Adrenal gland (tissue), 9 donors: ENCODE measurements at regions not wholly inside any gene's neighbourhood (a gene's known extent, or its start where the extent isn't known, plus 50 kb on each side); places are given as distances from the start of the nearest gene placed in this dataset.

ENCODE experiments used
- DNase-seq, 7 donors: peaks; one replicate each; pipeline ENCODE4 v3.0.0-alpha.2; 2019 to 2020
- H3K27ac ChIP-seq, 5 donors: fragments of 200-600 bp; sonication (generic) in 4 of 5; 1 replicate in 3 of 5; 2 replicates in 2 of 5; pipeline versions ENCODE4 v1.5.1 to v1.8.0; 2016 to 2020; ENCODE audit warnings: mild to moderate bottlenecking in 1 of 5
- H3K27me3 ChIP-seq: fragments of 200-600 bp; 2 replicates; pipeline ENCODE4 v1.8.0; 2021
- H3K36me3 ChIP-seq, 2 donors: fragments of 200-600 bp; replicated peaks in 1 of 2; 1 replicate in 1 of 2; 2 replicates in 1 of 2; pipeline versions ENCODE4 v1.5.1 to v1.8.0; 2018 to 2022
- H3K4me1 ChIP-seq, 2 donors: fragments of 200-600 bp; replicated peaks in 1 of 2; 1 replicate in 1 of 2; 2 replicates in 1 of 2; pipeline versions ENCODE4 v1.5.1 to v1.8.0; 2018 to 2021
- H3K4me3 ChIP-seq, 4 donors: fragments of 200-600 bp; sonication (generic) in 3 of 4; one replicate each; pipeline ENCODE4 v1.5.1; 2016 to 2018
- H3K9me3 ChIP-seq, 3 donors: fragments of 200-600 bp; sonication (generic) in 1 of 3; replicated peaks in 1 of 3; 1 replicate in 2 of 3; 2 replicates in 1 of 3; pipeline versions ENCODE4 v1.5.1 to v1.8.0; 2016 to 2021
- POLR2A ChIP-seq, 2 donors: fragments of 450-650 bp; IDR thresholded peaks; one replicate each; pipeline ENCODE4 v1.6.1; 2017; ENCODE audit warnings: antibody characterized with exemption in 2 of 2, mild to moderate bottlenecking in 2 of 2, moderate library complexity in 1 of 2
- WGBS, 4 donors: extraction: QIAGEN DNeasy Blood & Tissue Kit in 2 of 4; methylation state at CpG; one replicate each; pipeline versions ENCODE4 v1.1.5 to v1.1.7; 2013 to 2017; 5-methylcytosine and 5-hydroxymethylcytosine counted together
- intact Hi-C, 2 donors: fragments of 100-400 bp; cut with DNase I; formaldehyde crosslinking; loops; one replicate each; pipeline versions ENCODE4 v1.14.1 to v1.15.0; 2022 to 2023
- TF ChIP-seq, protein P1 (sequence below), 6 experiments: fragments of 450-650 bp in 4 of 6; fragments of 200-600 bp in 2 of 6; sonication (generic) in 1 of 6; IDR thresholded peaks; 1 replicate in 5 of 6; 2 replicates in 1 of 6; pipeline versions ENCODE4 v1.5.1 to v1.8.0; 2016 to 2021; ENCODE audit warnings: antibody characterized with exemption in 6 of 6, mild to moderate bottlenecking in 2 of 6, moderate library complexity in 1 of 6
- donor health status: healthy with polysubstance abuse.
- donor health status: Bipolar disorder and iron deficiency.
- donor health status: DM: yes; HTN: yes; CAD: no.
- donor health status: DM: no; HTN: no; CAD: no.
- donor health status: DM: no; HTN: no; CAD: no.

DNA sequence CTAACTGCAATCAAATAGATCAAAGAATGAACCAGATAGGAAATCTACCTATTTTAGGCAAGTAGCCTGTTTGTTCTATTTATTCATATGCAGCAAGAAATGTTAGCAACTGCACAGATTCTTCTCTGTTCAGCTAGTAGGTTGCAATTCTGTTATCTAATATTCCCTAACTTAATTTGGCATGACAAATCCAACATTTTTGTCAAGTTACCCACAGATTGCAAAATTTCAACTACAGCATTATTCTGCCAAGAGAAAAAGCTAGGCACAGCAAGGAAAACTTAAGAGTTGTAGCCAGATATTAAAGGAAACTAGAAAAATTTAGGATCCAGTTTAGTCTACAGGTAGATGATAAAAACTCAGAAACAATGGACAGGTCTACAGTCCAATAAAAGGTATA, 104.4 kb upstream of the SYNCRIP start:
- H3K27ac ChIP-seq, result no peak overlapping the region
- intact Hi-C loops, result no loop called here

DNA sequence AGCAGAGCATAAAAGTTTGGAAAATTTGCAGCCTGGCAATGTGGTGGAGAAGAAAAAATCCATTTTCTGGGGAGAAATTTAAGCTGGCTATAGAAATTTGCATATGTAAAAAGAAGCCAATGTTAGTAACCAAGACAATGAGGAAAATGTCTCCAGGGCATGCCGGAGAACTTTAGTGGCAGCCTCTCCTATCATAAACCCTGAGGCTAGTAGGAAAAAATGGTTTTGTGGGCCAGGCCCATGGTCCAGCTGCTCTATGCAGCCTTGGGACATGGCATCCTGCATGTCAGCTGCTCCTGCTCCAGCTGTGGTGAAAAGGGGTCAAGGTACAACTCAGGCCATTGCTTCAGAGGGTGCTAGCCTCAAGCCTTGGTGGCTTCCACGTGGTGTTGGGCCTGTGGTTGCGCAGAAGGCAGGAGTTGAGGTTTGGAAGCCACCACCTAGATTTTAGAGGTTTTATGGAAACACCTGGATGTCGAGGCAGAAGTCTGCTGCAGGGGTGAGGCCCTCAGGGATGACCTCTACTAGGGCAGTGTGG, 101.8 kb upstream of the SYNCRIP start:
- 62 to 89% (median 79%) methylated on average over 3 to 4 of the region's 4 CpGs for WGBS, 4 donors
- TF ChIP-seq POLR2A (IDR thresholded peaks at IDR 0.05), result no peak
- TF ChIP-seq, protein P1, sequence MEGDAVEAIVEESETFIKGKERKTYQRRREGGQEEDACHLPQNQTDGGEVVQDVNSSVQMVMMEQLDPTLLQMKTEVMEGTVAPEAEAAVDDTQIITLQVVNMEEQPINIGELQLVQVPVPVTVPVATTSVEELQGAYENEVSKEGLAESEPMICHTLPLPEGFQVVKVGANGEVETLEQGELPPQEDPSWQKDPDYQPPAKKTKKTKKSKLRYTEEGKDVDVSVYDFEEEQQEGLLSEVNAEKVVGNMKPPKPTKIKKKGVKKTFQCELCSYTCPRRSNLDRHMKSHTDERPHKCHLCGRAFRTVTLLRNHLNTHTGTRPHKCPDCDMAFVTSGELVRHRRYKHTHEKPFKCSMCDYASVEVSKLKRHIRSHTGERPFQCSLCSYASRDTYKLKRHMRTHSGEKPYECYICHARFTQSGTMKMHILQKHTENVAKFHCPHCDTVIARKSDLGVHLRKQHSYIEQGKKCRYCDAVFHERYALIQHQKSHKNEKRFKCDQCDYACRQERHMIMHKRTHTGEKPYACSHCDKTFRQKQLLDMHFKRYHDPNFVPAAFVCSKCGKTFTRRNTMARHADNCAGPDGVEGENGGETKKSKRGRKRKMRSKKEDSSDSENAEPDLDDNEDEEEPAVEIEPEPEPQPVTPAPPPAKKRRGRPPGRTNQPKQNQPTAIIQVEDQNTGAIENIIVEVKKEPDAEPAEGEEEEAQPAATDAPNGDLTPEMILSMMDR (IDR thresholded peaks at IDR 0.05), result no peak
- Histone ChIP-seq H3K4me3 (no peak overlapping the region), H3K4me1 (peaks cover 0 to 6% of the 10 kb centered on the region in 2 donors), H3K27ac (no peak overlapping the region), H3K27me3 (no peaks in the 10 kb centered on the region), H3K36me3 (no peaks in the 10 kb centered on the region), H3K9me3 (no peaks in the 10 kb centered on the region)
- intact Hi-C loops, result no loop called here
- DNase-seq, result no peak

More for the DNA sequence above, 104.4 kb upstream of the SYNCRIP start:
- Histone ChIP-seq H3K9me3 (no peaks in the 10 kb centered on the region), H3K4me3 (no peak overlapping the region), H3K4me1 (peaks cover 0 to 6% of the 10 kb centered on the region in 2 donors), H3K27me3 (no peaks in the 10 kb centered on the region), H3K36me3 (no peaks in the 10 kb centered on the region)
- DNase-seq, result no peak
- no peak for TF ChIP-seq POLR2A (IDR thresholded peaks at IDR 0.05)
- TF ChIP-seq, protein P1 (IDR thresholded peaks at IDR 0.05), result no peak

GRCh38 chr6:85726206-85726605, 83.5 kb upstream of the SYNCRIP start:
- no peak overlapping the region for H3K27ac ChIP-seq
- H3K27me3 ChIP-seq, result no peaks in the 10 kb centered on the region
- intact Hi-C loops, result no loop called here
- no peaks in the 10 kb centered on the region for H3K4me1 ChIP-seq
- no peak for DNase-seq
- H3K4me3 ChIP-seq, result no peak overlapping the region
- TF ChIP-seq POLR2A (IDR thresholded peaks at IDR 0.05), result no peak
- TF ChIP-seq, protein P1 (IDR thresholded peaks at IDR 0.05), result no peak
- no peaks in the 10 kb centered on the region for H3K9me3 ChIP-seq
- H3K36me3 ChIP-seq, result no peaks in the 10 kb centered on the region

DNA sequence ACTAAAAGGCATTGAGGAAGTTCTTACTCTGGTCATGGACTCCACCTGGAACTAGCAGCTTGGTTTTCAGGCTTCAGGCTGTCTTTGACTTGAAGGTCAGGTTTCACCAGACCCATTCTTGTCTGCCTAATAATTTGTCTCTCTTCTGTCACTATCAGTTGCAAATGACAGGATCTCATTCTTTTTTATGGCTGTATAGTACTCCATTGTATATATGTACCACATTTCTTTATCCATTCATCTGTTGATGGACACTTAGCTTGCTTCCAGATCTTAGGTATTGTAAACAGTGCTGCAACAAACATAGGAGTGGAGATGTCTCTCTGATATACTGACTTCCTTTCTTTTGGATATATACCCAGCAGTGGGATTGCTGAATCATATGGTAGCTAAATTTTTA, 73.1 kb upstream of the SYNCRIP start:
- TF ChIP-seq POLR2A (IDR thresholded peaks at IDR 0.05), result no peak
- TF ChIP-seq, protein P1 (IDR thresholded peaks at IDR 0.05), result no peak
- no peaks in the 10 kb centered on the region for H3K36me3 ChIP-seq
- H3K4me3 ChIP-seq, result no peak overlapping the region
- intact Hi-C loops, result no loop called here
- H3K4me1 ChIP-seq, result no peaks in the 10 kb centered on the region
- no peak for DNase-seq
- no peak overlapping the region for H3K27ac ChIP-seq
- H3K9me3 ChIP-seq, result no peaks in the 10 kb centered on the region
- H3K27me3 ChIP-seq, result no peaks in the 10 kb centered on the region
